GM18517 (cell line): ENCODE measurements at regions not wholly inside any gene's neighbourhood (a gene's known extent, or its start where the extent isn't known, plus 50 kb on each side); places are given as distances from the start of the nearest gene placed in this dataset.
"Not testable (repeated sequence)": the region's sequence is repeated elsewhere in the genome, so short reads cannot be mapped to it uniquely, and the experiment has no call there.

Experiments used
- ATAC-seq: cut with Tn5 transposase; IDR thresholded peaks from one replicate; pipeline ENCODE4 v1.9.1; 2021; ENCODE audit warnings: mild to moderate bottlenecking, moderate library complexity; ENCODE audit not compliant: unreplicated experiment

DNA sequence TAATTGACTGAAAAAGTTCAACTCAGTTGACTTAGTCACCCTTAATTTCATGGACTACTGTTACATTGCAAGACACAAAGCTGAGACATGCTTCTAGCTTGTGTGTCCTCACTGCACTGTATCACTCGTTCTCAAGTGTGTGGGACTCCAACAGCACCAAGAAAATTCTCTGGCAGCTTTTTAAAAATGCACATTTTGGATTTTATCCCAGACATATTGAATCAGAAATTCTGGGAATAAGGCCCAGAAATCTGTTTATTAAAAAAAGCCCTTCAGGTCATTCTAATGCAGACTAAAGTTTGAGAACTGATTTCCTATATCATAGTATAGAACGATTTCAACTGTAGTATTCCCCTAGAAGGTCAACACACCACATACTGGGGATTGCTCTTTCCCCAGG, 1485.3 kb downstream of the PCDH9 start:
- ATAC-seq = no peak

DNA sequence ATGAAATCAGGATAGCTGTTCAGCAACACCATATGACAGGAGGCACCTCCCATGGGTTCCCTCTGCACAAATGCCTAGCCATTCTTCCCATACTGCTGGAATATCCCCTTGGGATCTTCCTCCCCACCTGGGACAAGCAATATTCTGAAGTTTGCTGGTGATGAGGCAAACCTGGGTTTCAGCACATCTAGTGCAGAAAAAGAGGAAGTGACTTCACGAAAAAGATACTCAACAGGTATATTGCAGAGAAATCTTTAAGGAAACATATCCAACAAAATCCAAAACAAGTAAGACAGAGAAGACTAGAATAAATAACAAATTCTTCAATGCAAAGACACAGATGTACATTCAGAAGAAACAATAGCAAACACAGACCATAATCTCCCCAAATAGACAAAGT, 1497.0 kb downstream of the PCDH9 start:
- no peak for ATAC-seq

- no peak for ATAC-seq
Measured at GRCh38 chr13:65727070-65727469, 1503.1 kb downstream of the PCDH9 start.

GRCh38 chr13:65725006-65725405, 1505.1 kb downstream of the PCDH9 start:
- ATAC-seq = no peak

DNA sequence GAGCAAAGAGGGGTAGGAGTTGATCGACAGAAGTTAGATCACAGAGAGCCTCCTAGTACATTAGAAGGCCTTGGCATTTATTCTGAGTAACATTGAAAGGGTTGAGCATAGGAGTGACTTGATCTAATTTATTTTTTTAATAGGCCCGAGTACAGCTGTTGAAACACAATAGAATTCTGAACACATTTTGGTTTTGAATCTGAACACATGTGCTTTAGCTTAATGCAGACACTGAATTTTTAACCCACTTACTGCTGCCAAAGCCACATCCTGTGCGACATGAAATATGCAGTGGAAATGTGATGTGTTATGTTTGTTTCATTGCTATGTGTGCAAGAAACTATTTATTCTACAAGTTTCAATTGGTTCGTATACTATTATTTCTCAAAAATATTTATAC, 1505.9 kb downstream of the PCDH9 start:
- no peak for ATAC-seq

- no peak for ATAC-seq
Measured at GRCh38 chr13:65722506-65722905, 1507.6 kb downstream of the PCDH9 start.

DNA sequence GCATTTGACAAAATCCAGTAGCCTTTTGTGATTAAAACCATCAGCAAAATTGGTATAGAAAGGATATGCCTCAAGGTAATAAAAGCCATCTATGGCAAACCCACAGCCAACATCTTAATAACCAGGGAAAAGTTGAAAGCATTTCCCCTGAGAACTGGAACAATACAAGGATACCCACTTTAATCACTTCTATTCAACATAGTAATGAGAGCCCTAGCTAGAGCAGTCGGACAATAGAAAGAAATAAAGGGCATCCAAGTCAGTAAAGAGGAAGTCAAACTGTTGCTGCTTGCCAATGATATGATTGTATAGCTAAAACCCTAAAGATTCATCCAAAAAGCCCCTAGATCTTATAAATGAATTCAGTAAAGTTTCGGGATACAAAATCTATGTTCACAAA, 1510.3 kb downstream of the PCDH9 start:
- no peak for ATAC-seq

DNA sequence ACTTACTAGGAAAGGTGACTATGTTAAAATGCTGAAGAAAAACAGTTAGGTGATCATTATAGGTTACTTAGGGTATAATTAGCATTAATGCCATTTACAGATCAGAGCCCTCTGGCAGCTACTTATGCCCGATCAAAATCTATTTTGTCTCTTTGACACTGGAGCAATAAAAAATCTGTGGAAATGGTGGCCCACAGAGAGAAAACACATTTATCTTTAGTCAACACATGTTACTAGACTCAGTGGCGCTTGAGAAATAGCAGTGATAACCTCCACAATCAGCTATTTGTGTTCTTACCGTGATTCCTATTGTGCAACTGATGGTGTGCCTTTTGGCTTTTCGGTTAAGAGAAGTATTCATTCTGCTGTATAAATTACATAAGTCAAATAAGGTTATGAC, 1519.6 kb downstream of the PCDH9 start:
- no peak for ATAC-seq

DNA sequence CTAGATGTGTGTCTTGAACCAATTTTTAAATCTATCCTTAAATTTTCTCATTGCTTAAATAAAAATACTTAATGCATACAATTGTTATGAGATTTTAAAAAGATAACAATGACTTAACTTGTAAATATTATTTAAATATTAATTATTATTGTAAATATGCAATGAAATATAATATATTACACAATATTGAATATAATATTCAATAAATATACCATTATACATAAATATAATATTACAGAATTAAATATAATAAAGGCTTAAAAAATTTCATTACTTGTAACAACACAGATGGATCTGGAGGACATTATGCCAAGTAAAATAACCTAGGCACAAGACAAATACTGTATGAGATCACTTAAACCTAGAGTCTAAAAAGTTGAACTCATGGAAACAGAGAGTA, 1532.3 kb downstream of the PCDH9 start:
- ATAC-seq = no peak

GRCh38 chr13:65679240-65679639, 1550.9 kb downstream of the PCDH9 start:
- no peak for ATAC-seq

GRCh38 chr13:65677906-65678305, 1552.2 kb downstream of the PCDH9 start:
- ATAC-seq = no peak

DNA sequence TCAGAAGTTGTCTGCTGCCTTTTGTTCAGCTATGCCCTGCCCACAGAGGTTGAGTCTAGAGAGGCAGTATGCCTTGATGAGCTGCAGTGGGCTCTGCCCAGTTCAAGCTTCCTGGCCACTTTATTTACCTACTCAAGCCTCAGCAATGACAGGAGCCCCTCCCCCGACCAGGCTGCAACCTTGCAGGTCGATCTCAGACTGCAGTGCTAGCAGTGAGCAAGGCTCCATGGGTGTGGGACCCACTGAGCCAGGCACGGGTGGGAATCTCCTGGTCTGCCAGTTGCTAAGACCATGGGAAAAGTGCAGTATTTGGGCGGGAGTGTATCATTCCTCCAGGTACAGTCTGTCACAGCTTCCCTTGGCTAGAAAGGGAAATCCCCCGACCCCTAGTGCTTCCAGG, 1554.8 kb downstream of the PCDH9 start:
- ATAC-seq = not testable (repeated sequence)

DNA sequence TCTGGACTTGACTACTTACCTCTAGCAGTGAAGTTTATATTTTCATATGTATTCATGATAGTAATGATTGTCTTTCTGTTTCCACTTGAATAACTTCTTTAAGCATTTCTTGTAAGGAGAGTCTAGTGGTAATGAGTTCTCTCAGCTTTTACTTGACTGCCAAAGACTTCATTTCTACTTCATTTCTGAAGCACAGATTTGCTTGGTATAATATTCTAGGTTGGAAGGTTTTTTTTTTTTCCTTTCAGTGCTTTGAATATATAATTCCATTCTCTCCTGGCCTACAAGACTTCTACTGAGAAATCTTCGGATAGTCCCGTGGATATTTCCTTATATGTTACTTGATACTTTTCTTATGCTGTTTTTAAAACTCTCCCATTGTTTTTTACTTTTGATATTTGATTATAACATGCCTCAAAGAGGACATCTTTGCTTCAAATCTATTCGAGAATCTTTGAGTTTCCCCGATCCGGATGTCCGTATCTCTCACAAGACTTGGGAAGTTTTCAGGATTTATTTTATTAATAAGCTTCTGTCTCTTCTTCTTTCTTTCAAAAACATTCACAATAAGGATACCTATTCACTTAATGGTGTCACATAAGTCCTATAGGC, 1560.0 kb downstream of the PCDH9 start:
- no peak for ATAC-seq

DNA sequence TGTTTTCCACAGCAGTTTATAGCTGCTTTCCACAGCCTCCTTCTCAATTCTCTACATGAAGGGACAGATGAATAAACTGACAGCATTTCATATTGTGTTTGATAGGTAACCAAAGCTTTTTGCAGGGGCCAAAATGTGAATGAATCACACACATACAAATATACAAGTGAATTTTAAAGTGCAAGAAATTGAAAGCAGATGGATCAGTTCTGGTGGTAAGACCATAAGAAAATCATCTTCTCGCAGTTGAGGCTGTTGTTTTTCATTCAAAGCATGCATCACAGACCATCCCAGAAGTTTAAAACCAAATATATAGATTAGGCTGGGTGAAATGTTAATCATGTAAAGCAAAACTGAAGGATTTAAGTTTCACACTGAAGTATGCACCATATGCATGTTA, 1569.4 kb downstream of the PCDH9 start:
- ATAC-seq = no peak

GRCh38 chr13:65656740-65657329, 1573.3 kb downstream of the PCDH9 start:
- ATAC-seq = no peak

DNA sequence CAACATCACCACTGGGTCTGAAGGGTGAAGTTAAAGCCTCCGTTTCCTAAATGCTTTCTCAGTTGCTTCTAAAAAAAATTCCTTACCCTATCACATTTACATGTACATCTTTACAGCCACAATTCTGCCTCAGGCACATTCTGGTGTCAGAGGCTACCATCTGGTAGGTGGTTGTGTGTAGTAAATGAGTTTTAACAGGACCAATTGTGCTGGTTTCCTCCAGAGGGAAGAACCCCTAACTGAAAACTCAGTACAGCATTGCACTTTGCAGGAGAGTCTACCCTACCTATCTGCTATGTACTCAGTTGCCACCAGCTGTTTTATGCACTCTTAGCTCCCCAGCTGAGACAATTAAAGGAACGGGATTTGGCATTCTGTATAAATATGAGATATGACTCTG, 1576.5 kb downstream of the PCDH9 start:
- no peak for ATAC-seq

GRCh38 chr13:65650321-65650720, 1579.8 kb downstream of the PCDH9 start:
- ATAC-seq = no peak

DNA sequence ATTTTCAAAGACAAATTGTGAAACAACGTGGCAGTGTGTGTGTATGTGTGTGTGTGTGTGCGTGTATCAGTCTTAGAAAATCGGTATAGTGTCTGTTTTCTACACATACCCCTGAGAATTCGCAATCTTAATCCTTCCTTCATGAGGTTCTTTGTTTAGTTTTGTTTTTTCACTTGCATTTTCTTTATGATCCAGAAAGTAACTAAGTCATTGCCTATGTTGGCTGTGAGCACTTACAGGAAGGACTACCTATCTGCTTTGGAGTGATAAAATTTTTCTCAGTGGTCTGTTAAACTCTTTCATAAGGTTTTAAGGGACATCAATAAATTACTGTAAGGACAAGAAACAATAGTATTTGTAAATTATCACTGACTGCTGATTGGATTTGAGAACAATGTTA, 1587.1 kb downstream of the PCDH9 start:
- ATAC-seq = no peak

DNA sequence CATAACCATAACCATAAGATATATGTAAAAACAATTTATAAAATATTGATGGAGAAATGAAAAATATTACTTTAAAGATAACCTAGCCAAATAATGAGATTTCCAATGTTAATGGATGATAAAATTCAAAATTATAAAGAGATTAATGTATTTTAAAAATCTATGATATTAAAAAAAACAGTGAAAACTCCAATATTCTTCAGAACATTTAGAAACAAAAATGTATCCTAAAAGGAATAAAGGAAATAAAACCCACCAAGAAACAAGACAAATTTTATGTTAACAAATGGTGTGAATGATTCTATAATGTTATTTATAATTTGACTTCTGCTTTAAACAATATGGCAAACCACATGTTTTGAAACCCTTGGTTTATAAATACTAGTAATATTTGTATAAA, 1587.8 kb downstream of the PCDH9 start:
- ATAC-seq = no peak

GRCh38 chr13:65638572-65639168, 1591.5 kb downstream of the PCDH9 start:
- ATAC-seq = peak; percentile 83

DNA sequence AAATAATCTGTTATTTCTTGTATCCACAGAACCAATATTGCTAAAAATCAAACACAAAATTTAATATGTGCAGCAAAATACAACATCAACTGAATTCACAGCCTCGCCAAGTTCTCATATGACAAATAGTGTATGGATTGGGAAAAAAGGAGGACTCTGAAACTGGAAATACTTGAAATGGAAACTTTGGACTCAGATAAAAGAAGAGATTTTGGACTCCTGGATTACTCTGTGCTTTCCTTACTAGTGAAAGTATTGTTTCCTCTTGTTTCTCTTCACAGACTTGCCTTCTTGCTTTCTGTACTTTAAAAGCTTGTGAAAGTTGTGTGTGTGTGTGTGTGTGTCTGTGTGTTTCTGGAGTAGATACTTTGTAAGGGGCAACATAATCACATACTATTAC, 1596.3 kb downstream of the PCDH9 start:
- no peak for ATAC-seq

DNA sequence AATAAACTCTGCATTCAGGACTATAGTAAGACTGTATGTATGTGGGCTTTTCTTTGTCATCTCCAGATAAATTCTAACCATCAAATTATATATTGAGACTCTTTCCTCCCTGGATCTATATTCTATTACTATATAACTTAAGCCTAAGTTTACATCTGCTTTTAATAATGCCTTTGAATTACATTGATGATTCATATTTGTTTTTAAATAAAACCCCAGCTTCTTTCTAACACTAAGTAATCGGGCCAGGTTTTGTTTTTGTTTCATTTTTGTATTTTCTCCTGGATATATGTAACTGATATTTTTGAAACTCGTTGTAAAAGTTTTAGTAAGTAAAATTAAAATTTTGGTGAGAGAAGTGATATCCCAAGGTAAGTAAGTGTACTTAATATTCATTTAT, 1599.1 kb downstream of the PCDH9 start:
- ATAC-seq = no peak

DNA sequence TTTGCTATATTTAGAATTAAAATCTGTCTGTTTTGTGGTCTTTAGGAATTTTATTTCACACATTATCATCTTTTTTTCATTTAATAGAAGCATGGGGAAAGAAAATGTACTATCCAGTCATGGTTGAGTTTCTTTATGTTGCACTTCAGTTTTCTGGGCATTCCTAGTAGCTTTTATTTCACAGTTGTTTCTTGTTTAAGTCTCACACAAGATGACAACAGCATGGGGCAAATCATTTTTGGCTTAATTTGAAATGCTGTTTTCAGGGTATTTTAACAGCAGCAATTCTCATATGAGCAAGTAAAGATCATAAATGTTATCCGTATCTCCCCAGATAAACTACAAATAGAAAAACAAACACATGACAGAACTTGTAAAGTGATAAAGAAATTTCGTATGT, 1600.2 kb downstream of the PCDH9 start:
- ATAC-seq = no peak
